Left lung (tissue), 4 donors: ENCODE measurements at regions not wholly inside any gene's neighbourhood (a gene's known extent, or its start where the extent isn't known, plus 50 kb on each side); places are given as distances from the start of the nearest gene placed in this dataset.

Experiments
- ATAC-seq: fragments of 200-7000 bp; cut with Tn5 transposase; one replicate; pipeline ENCODE4 v1.9.1; 2020; ENCODE audit warnings: moderate library complexity
- DNase-seq, 4 donors: peaks; one replicate each; pipeline ENCODE4 v3.0.0-alpha.2; 2013 to 2020
- H3K27ac ChIP-seq, 2 donors: fragments of 200-600 bp; sonication (generic) in 1 of 2; one replicate each; pipeline versions ENCODE4 v1.5.0 to v1.8.0; 2020 to 2021
- H3K27me3 ChIP-seq, 2 donors: fragments of 200-600 bp; sonication (generic) in 1 of 2; one replicate each; pipeline versions ENCODE4 v1.5.0 to v1.8.0; 2020 to 2021
- H3K36me3 ChIP-seq, 2 donors: fragments of 200-600 bp; sonication (generic) in 1 of 2; one replicate each; pipeline versions ENCODE4 v1.5.0 to v1.8.0; 2020 to 2021
- H3K4me1 ChIP-seq, 2 donors: fragments of 200-600 bp; one replicate each; pipeline ENCODE4 v1.8.0; 2021
- H3K4me3 ChIP-seq, 2 donors: fragments of 200-600 bp; sonication (generic) in 1 of 2; one replicate each; pipeline versions ENCODE4 v1.5.0 to v1.8.0; 2020 to 2021; ENCODE audit warnings: mild to moderate bottlenecking in 1 of 2
- H3K9me3 ChIP-seq, 2 donors: fragments of 200-600 bp; sonication (generic) in 1 of 2; one replicate each; pipeline versions ENCODE4 v1.5.0 to v1.8.0; 2020 to 2021
- intact Hi-C, 2 donors: fragments of 100-400 bp; cut with DNase I; formaldehyde crosslinking; loops; one replicate each; pipeline versions ENCODE4 v1.11.2 to v1.14.2; 2022
- TF ChIP-seq, protein P1 (sequence below), 2 donors: fragments of 200-600 bp; sonication (generic) in 1 of 2; IDR thresholded peaks; one replicate each; pipeline versions ENCODE4 v1.5.0 to v1.8.0; 2021; ENCODE audit warnings: antibody characterized with exemption in 2 of 2
- donor health status: DM: no; HTN: yes; CAD: no.
- donor health status: DM: no; HTN: no; CAD: no.

- TF ChIP-seq, protein P1, sequence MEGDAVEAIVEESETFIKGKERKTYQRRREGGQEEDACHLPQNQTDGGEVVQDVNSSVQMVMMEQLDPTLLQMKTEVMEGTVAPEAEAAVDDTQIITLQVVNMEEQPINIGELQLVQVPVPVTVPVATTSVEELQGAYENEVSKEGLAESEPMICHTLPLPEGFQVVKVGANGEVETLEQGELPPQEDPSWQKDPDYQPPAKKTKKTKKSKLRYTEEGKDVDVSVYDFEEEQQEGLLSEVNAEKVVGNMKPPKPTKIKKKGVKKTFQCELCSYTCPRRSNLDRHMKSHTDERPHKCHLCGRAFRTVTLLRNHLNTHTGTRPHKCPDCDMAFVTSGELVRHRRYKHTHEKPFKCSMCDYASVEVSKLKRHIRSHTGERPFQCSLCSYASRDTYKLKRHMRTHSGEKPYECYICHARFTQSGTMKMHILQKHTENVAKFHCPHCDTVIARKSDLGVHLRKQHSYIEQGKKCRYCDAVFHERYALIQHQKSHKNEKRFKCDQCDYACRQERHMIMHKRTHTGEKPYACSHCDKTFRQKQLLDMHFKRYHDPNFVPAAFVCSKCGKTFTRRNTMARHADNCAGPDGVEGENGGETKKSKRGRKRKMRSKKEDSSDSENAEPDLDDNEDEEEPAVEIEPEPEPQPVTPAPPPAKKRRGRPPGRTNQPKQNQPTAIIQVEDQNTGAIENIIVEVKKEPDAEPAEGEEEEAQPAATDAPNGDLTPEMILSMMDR (IDR thresholded peaks at IDR 0.05), result no peak
- H3K36me3 ChIP-seq, result no peaks in the 10 kb centered on the region
- H3K4me1 ChIP-seq, result peaks cover 15 to 38% of the 10 kb centered on the region in 2 donors
- H3K27ac ChIP-seq, result peak overlapping the region; percentile 80 to 93
- H3K4me3 ChIP-seq, result no peak overlapping the region
- ATAC-seq, result peak; percentile 74
- DNase-seq, result peak; percentile 73 to 92 (median 81)
- no peaks in the 10 kb centered on the region for H3K27me3 ChIP-seq
- H3K9me3 ChIP-seq, result no peaks in the 10 kb centered on the region
- intact Hi-C loops, result no loop called here
These were observed 62.2 kb upstream of the RTN4 start for GRCh38 chr2:55112229-55113031.

DNA sequence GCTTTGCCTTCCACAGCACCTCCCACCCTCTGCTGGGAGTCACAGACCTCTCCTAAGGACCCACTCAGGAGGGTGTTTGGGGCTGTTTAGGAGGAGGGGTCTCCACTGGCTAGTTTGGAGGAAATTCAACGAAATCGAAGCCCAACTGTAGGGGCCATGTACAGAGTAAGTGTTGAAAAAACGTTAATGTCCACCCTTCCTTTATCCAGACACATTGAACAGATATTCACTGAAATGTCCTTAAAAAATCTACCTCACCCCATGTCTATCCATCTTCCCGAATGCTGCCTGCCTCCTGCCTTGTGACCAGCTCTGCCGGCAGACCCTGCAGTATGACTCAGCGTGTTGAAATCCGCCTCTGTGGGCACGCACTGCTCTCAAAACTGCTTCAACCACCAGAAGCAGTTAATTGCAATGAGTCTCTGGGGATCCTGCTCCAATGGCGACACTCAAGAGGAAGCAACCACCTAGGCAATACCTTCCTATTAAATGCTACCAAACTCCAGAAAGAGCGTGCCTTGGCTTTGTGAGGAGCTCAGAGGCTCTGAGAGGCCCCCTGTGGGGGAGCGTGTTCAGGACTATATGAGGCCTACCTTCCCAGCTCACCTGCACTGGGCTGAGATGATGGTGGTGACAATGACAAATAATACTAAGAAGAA is 61.4 kb upstream of the RTN4 start:
- TF ChIP-seq, protein P1 (IDR thresholded peaks at IDR 0.05), result no peak
- DNase-seq, result peak in 2 of 4 donors; percentile 86
- Histone ChIP-seq H3K27ac (peak overlapping the region; percentile 80 to 93), H3K27me3 (no peaks in the 10 kb centered on the region), H3K9me3 (no peaks in the 10 kb centered on the region), H3K4me1 (peaks cover 15 to 38% of the 10 kb centered on the region in 2 donors), H3K4me3 (no peak overlapping the region), H3K36me3 (no peaks in the 10 kb centered on the region)
- intact Hi-C loops, result no loop called here
- peak; percentile 65 for ATAC-seq

GRCh38 chr2:55111230-55111569 is 60.9 kb upstream of the RTN4 start:
- Histone ChIP-seq H3K36me3 (no peaks in the 10 kb centered on the region), H3K27ac (peak overlapping the region; percentile 80 to 93), H3K4me1 (peaks cover 15 to 38% of the 10 kb centered on the region in 2 donors), H3K4me3 (no peak overlapping the region), H3K27me3 (no peaks in the 10 kb centered on the region), H3K9me3 (no peaks in the 10 kb centered on the region)
- no peak for ATAC-seq
- TF ChIP-seq, protein P1 (IDR thresholded peaks at IDR 0.05), result no peak
- intact Hi-C loops, result no loop called here
- DNase-seq, result no peak

GRCh38 chr2:55109219-55109891 is 59.1 kb upstream of the RTN4 start:
- TF ChIP-seq, protein P1 (IDR thresholded peaks at IDR 0.05), result no peak
- H3K9me3 ChIP-seq, result no peaks in the 10 kb centered on the region
- ATAC-seq, result peak; percentile 24
- H3K4me1 ChIP-seq, result peaks cover 15 to 32% of the 10 kb centered on the region in 2 donors
- H3K4me3 ChIP-seq, result no peak overlapping the region
- DNase-seq, result no peak
- H3K36me3 ChIP-seq, result no peaks in the 10 kb centered on the region
- no peaks in the 10 kb centered on the region for H3K27me3 ChIP-seq
- intact Hi-C loops, result no loop called here
- no peak overlapping the region for H3K27ac ChIP-seq
